HG03520 (cell line): ENCODE measurements at regions not wholly inside any gene's neighbourhood (a gene's known extent, or its start where the extent isn't known, plus 50 kb on each side); places are given as distances from the start of the nearest gene placed in this dataset.
"Not testable (repeated sequence)": the region's sequence is repeated elsewhere in the genome, so short reads cannot be mapped to it uniquely, and the experiment has no call there.

Source experiments
- ATAC-seq: cut with Tn5 transposase; IDR thresholded peaks from one replicate; pipeline ENCODE4 v1.9.1; 2021; ENCODE audit warnings: mild to moderate bottlenecking, moderate library complexity; ENCODE audit not compliant: unreplicated experiment

- ATAC-seq: no peak
Measured at GRCh38 chr2:114248648-114249047, 193.8 kb upstream of the DPP10 start.

- no peak for ATAC-seq
Measured at GRCh38 chr2:114252713-114253112, 189.7 kb upstream of the DPP10 start.

GRCh38 chr2:114254875-114255274, 187.6 kb upstream of the DPP10 start:
- no peak for ATAC-seq

GRCh38 chr2:114259389-114259788, 183.1 kb upstream of the DPP10 start:
- no peak for ATAC-seq

- no peak for ATAC-seq
Measured at GRCh38 chr2:114261366-114261765, 181.1 kb upstream of the DPP10 start.

- no peak for ATAC-seq
Measured at GRCh38 chr2:114265261-114265660, 177.2 kb upstream of the DPP10 start.

- no peak for ATAC-seq
Measured at GRCh38 chr2:114274957-114275356, 167.5 kb upstream of the DPP10 start.

- ATAC-seq: no peak
Measured at GRCh38 chr2:114281188-114281587, 161.3 kb upstream of the DPP10 start.

GRCh38 chr2:114283774-114284173, 158.7 kb upstream of the DPP10 start:
- ATAC-seq: no peak

- ATAC-seq: no peak
Measured at GRCh38 chr2:114286438-114286837, 156.0 kb upstream of the DPP10 start.

- no peak for ATAC-seq
Measured at GRCh38 chr2:114293355-114293754, 149.1 kb upstream of the DPP10 start.

- ATAC-seq: no peak
Measured at GRCh38 chr2:114294741-114295140, 147.7 kb upstream of the DPP10 start.

- ATAC-seq: not testable (repeated sequence)
Measured at GRCh38 chr2:114300351-114300750, 142.1 kb upstream of the DPP10 start.

GRCh38 chr2:114316532-114317300, 125.7 kb upstream of the DPP10 start:
- no peak for ATAC-seq

GRCh38 chr2:114330594-114330993, 111.8 kb upstream of the DPP10 start:
- no peak for ATAC-seq

GRCh38 chr2:114331934-114332333, 110.5 kb upstream of the DPP10 start:
- ATAC-seq: no peak

- ATAC-seq: no peak
Measured at GRCh38 chr2:114345246-114345645, 97.2 kb upstream of the DPP10 start.

- ATAC-seq: no peak
Measured at GRCh38 chr2:114346658-114347057, 95.8 kb upstream of the DPP10 start.

GRCh38 chr2:114350186-114350725, 92.2 kb upstream of the DPP10 start:
- ATAC-seq: no peak

GRCh38 chr2:114352988-114353387, 89.5 kb upstream of the DPP10 start:
- ATAC-seq: no peak

- no peak for ATAC-seq
Measured at GRCh38 chr2:114354199-114354598, 88.2 kb upstream of the DPP10 start.

- ATAC-seq: no peak
Measured at GRCh38 chr2:114368705-114369104, 73.7 kb upstream of the DPP10 start.

GRCh38 chr2:114371721-114372120, 70.7 kb upstream of the DPP10 start:
- not testable (repeated sequence) for ATAC-seq
